A204.1 (cell line): ENCODE measurements at regions not wholly inside any gene's neighbourhood (a gene's known extent, or its start where the extent isn't known, plus 50 kb on each side); places are given as distances from the start of the nearest gene placed in this dataset.
"Not testable (repeated sequence)": the region's sequence is repeated elsewhere in the genome, so short reads cannot be mapped to it uniquely, and the experiment has no call there.

Experiments used
- FAIRE-seq: peaks from 2 replicates; lab custom pipeline; 2012; peaks lifted over from hg19 to GRCh38; lab: Jason Lieb, UNC

GRCh38 chr1:217921126-217921904 is 290.2 kb downstream of the SPATA17 start:
- no peak for FAIRE-seq

- no peak for FAIRE-seq
Measured at GRCh38 chr1:217924924-217925323, 293.8 kb downstream of the SPATA17 start.

- no peak for FAIRE-seq
Measured at GRCh38 chr1:217929213-217929885, 298.2 kb downstream of the SPATA17 start.

GRCh38 chr1:217943361-217943760 is 312.2 kb downstream of the SPATA17 start:
- no peak for FAIRE-seq

GRCh38 chr1:217944550-217944949 is 313.4 kb downstream of the SPATA17 start:
- FAIRE-seq: no peak

- FAIRE-seq: no peak
Measured at GRCh38 chr1:217946511-217946910, 315.4 kb downstream of the SPATA17 start.

- FAIRE-seq: no peak
Measured at GRCh38 chr1:217948741-217949140, 317.6 kb downstream of the SPATA17 start.

GRCh38 chr1:217953330-217953729 is 322.2 kb downstream of the SPATA17 start:
- no peak for FAIRE-seq

- FAIRE-seq: no peak
Measured at GRCh38 chr1:217953922-217954321, 322.8 kb downstream of the SPATA17 start.

GRCh38 chr1:217955723-217956122 is 324.6 kb downstream of the SPATA17 start:
- FAIRE-seq: no peak

GRCh38 chr1:217965156-217965786 is 319.8 kb upstream of the RRP15 start:
- no peak for FAIRE-seq

- FAIRE-seq: no peak
Measured at GRCh38 chr1:217968085-217968484, 317.0 kb upstream of the RRP15 start.

- no peak for FAIRE-seq
Measured at GRCh38 chr1:217969428-217969827, 315.7 kb upstream of the RRP15 start.

GRCh38 chr1:217977943-217978342 is 307.1 kb upstream of the RRP15 start:
- FAIRE-seq: no peak

- FAIRE-seq: no peak
Measured at GRCh38 chr1:217981430-217981829, 303.7 kb upstream of the RRP15 start.

- FAIRE-seq: no peak
Measured at GRCh38 chr1:217982331-217983050, 302.6 kb upstream of the RRP15 start.

GRCh38 chr1:217983051-217983375 is 302.1 kb upstream of the RRP15 start:
- no peak for FAIRE-seq

GRCh38 chr1:217985641-217986040 is 299.5 kb upstream of the RRP15 start:
- no peak for FAIRE-seq

GRCh38 chr1:217989510-217989909 is 295.6 kb upstream of the RRP15 start:
- no peak for FAIRE-seq

- FAIRE-seq: no peak
Measured at GRCh38 chr1:217993439-217993838, 291.7 kb upstream of the RRP15 start.

- not testable (repeated sequence) for FAIRE-seq
Measured at GRCh38 chr1:218008296-218008695, 276.8 kb upstream of the RRP15 start.

GRCh38 chr1:218015106-218015505 is 270.0 kb upstream of the RRP15 start:
- not testable (repeated sequence) for FAIRE-seq

- FAIRE-seq: no peak
Measured at GRCh38 chr1:218024211-218024720, 260.8 kb upstream of the RRP15 start.
